Ascending aorta (tissue), 2 donors: ENCODE measurements at regions not wholly inside any gene's neighbourhood (a gene's known extent, or its start where the extent isn't known, plus 50 kb on each side); places are given as distances from the start of the nearest gene placed in this dataset.

ENCODE experiments used
- DNase-seq, 2 donors: peaks; one replicate each; pipeline ENCODE4 v3.0.0-alpha.2; 2019; ENCODE audit warnings: low spot score in 2 of 2
- H3K27ac ChIP-seq, 2 donors: fragments of 200-600 bp; sonication (generic); one replicate each; pipeline ENCODE4 v1.5.1; 2016 to 2017; ENCODE audit warnings: mild to moderate bottlenecking in 1 of 2
- H3K27me3 ChIP-seq: fragments of 200-600 bp; sonication (generic); one replicate; pipeline ENCODE4 v1.5.1; 2017
- H3K36me3 ChIP-seq, 2 donors: fragments of 200-600 bp; sonication (generic); one replicate each; pipeline ENCODE4 v1.5.1; 2016
- H3K4me1 ChIP-seq, 2 donors: fragments of 200-600 bp; sonication (generic); one replicate each; pipeline ENCODE4 v1.5.1; 2016 to 2017; ENCODE audit warnings: mild to moderate bottlenecking in 1 of 2
- H3K4me3 ChIP-seq, 2 donors: fragments of 200-600 bp; sonication (generic); one replicate each; pipeline ENCODE4 v1.5.1; 2016 to 2017; ENCODE audit warnings: mild to moderate bottlenecking in 1 of 2
- H3K9me3 ChIP-seq, 2 donors: fragments of 200-600 bp; sonication (generic); one replicate each; pipeline ENCODE4 v1.5.1; 2016
- CTCF ChIP-seq, 3 experiments: fragments of 200-600 bp in 2 of 3; fragments of 450-650 bp in 1 of 3; sonication (generic) in 2 of 3; IDR thresholded peaks; one replicate each; pipeline ENCODE4 v1.5.1; 2016 to 2019; ENCODE audit warnings: antibody characterized with exemption in 3 of 3, mild to moderate bottlenecking in 1 of 3, moderate library complexity in 1 of 3
- intact Hi-C: fragments of 100-400 bp; cut with DNase I; formaldehyde crosslinking; loops from one replicate; pipeline ENCODE4 v1.15.1; 2023

- no peak overlapping the region for H3K4me3 ChIP-seq
- H3K36me3 ChIP-seq: no peaks in the 10 kb centered on the region
- H3K9me3 ChIP-seq: no peaks in the 10 kb centered on the region
- TF ChIP-seq CTCF (IDR thresholded peaks at IDR 0.05): no peak
- H3K27ac ChIP-seq: no peak overlapping the region
- intact Hi-C loops: no loop called here
- H3K27me3 ChIP-seq: no peaks in the 10 kb centered on the region
- DNase-seq: no peak
- no peaks in the 10 kb centered on the region for H3K4me1 ChIP-seq
Observed at GRCh38 chr4:14022456-14022855, 394.9 kb upstream of the BOD1L1 start.

- intact Hi-C loops: no loop called here
- no peak for DNase-seq
- Histone ChIP-seq H3K27me3 (no peaks in the 10 kb centered on the region), H3K36me3 (no peaks in the 10 kb centered on the region), H3K27ac (no peak overlapping the region), H3K4me3 (no peak overlapping the region), H3K4me1 (no peaks in the 10 kb centered on the region), H3K9me3 (no peaks in the 10 kb centered on the region)
- TF ChIP-seq CTCF (IDR thresholded peaks at IDR 0.05): no peak
Observed at GRCh38 chr4:14023036-14023435, 395.5 kb upstream of the BOD1L1 start.

- intact Hi-C loops: no loop called here
- H3K36me3 ChIP-seq: no peaks in the 10 kb centered on the region
- H3K27ac ChIP-seq: no peak overlapping the region
- TF ChIP-seq CTCF (IDR thresholded peaks at IDR 0.05): no peak
- no peaks in the 10 kb centered on the region for H3K9me3 ChIP-seq
- H3K4me1 ChIP-seq: no peaks in the 10 kb centered on the region
- DNase-seq: no peak
- H3K4me3 ChIP-seq: no peak overlapping the region
- H3K27me3 ChIP-seq: no peaks in the 10 kb centered on the region
Observed at GRCh38 chr4:14023896-14024295, 396.4 kb upstream of the BOD1L1 start.

GRCh38 chr4:14025111-14025510 is 397.6 kb upstream of the BOD1L1 start:
- DNase-seq: no peak
- no peaks in the 10 kb centered on the region for H3K9me3 ChIP-seq
- H3K27ac ChIP-seq: no peak overlapping the region
- intact Hi-C loops: no loop called here
- no peaks in the 10 kb centered on the region for H3K27me3 ChIP-seq
- no peak for TF ChIP-seq CTCF (IDR thresholded peaks at IDR 0.05)
- no peak overlapping the region for H3K4me3 ChIP-seq
- no peaks in the 10 kb centered on the region for H3K4me1 ChIP-seq
- no peaks in the 10 kb centered on the region for H3K36me3 ChIP-seq

- no peak for DNase-seq
- no peaks in the 10 kb centered on the region for H3K4me1 ChIP-seq
- TF ChIP-seq CTCF (IDR thresholded peaks at IDR 0.05): no peak
- H3K9me3 ChIP-seq: no peaks in the 10 kb centered on the region
- no peak overlapping the region for H3K27ac ChIP-seq
- no peaks in the 10 kb centered on the region for H3K36me3 ChIP-seq
- H3K4me3 ChIP-seq: no peak overlapping the region
- intact Hi-C loops: no loop called here
- H3K27me3 ChIP-seq: no peaks in the 10 kb centered on the region
Observed at GRCh38 chr4:14025891-14026290, 398.4 kb upstream of the BOD1L1 start.

- Histone ChIP-seq H3K4me3 (no peak overlapping the region), H3K36me3 (no peaks in the 10 kb centered on the region), H3K27ac (no peak overlapping the region), H3K4me1 (no peaks in the 10 kb centered on the region), H3K9me3 (no peaks in the 10 kb centered on the region), H3K27me3 (no peaks in the 10 kb centered on the region)
- intact Hi-C loops: no loop called here
- no peak for DNase-seq
- no peak for TF ChIP-seq CTCF (IDR thresholded peaks at IDR 0.05)
Observed at GRCh38 chr4:14028862-14029261, 401.3 kb upstream of the BOD1L1 start.
